ENCODE measurements at regions not wholly inside any gene's neighbourhood (a gene's known extent, or its start where the extent isn't known, plus 50 kb on each side); places are given as distances from the start of the nearest gene placed in this dataset.

DNA sequence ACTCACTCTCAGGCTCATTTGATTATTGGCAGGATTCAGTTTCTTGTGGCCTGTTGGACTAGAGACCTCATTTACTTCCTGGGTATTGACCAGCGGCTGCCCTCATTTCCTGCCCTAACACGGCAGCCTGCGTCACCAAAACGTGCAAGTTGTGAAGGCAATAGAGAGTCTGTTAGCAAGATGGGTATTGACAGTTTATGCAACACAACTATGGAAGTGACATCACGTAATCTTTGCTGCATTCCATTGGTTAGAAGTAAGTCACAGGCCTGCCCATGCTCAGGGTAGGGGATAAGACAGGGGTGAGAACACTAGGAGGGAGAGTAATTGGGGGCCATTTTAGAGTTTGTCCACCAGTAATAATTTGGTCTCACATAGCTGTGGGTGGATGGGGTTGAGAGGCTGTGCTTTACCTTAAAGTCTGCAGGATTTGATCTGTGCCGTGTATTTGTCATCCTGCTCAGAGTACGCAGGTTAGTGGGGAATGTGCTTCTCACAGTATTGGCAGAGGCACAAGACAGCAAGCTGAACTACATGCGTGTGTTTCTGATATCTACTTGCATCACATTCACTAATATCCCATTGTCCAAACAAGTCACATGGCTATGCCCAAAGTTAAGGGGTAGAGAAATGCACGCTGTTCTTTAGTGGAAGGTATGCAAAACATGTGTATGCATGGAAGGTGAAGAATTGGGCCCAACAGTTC, 83.3 kb downstream of the EDEM1 start:
- TF ChIP-seq, protein P1, sequence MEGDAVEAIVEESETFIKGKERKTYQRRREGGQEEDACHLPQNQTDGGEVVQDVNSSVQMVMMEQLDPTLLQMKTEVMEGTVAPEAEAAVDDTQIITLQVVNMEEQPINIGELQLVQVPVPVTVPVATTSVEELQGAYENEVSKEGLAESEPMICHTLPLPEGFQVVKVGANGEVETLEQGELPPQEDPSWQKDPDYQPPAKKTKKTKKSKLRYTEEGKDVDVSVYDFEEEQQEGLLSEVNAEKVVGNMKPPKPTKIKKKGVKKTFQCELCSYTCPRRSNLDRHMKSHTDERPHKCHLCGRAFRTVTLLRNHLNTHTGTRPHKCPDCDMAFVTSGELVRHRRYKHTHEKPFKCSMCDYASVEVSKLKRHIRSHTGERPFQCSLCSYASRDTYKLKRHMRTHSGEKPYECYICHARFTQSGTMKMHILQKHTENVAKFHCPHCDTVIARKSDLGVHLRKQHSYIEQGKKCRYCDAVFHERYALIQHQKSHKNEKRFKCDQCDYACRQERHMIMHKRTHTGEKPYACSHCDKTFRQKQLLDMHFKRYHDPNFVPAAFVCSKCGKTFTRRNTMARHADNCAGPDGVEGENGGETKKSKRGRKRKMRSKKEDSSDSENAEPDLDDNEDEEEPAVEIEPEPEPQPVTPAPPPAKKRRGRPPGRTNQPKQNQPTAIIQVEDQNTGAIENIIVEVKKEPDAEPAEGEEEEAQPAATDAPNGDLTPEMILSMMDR (IDR thresholded peaks at IDR 0.05), result no peak
- TF ChIP-seq POLR2A (IDR thresholded peaks at IDR 0.05; ENCODE audit: low read depth), result no peak
